OCI-LY1 (cell line): ENCODE measurements at regions not wholly inside any gene's neighbourhood (a gene's known extent, or its start where the extent isn't known, plus 50 kb on each side); places are given as distances from the start of the nearest gene placed in this dataset.

Source experiments
- H2AFZ ChIP-seq: fragments of 200-600 bp; sonication (generic), shearing (Covaris generic); 2 replicates; pipeline ENCODE4 v1.6.0; 2014; ENCODE audit warnings: antibody characterized with exemption, mild to moderate bottlenecking, low read length
- H3F3A ChIP-seq: fragments of 200-600 bp; sonication (generic), shearing (Covaris generic); 2 replicates; pipeline ENCODE4 v1.6.0; 2014; ENCODE audit warnings: mild to moderate bottlenecking, antibody characterized with exemption, low read length, moderate library complexity; ENCODE audit not compliant: insufficient read depth
- H3K27ac ChIP-seq: fragments of 200-600 bp; sonication (generic); 2 replicates; pipeline ENCODE4 v1.5.1; 2014; ENCODE audit warnings: low read length, mixed run types, mild to moderate bottlenecking, low read depth; ENCODE audit not compliant: poor library complexity, severe bottlenecking
- H3K27me3 ChIP-seq: fragments of 200-600 bp; sonication (generic); 2 replicates; pipeline ENCODE4 v1.6.0; 2014; ENCODE audit warnings: antibody characterized with exemption, mild to moderate bottlenecking, low read length, moderate library complexity; ENCODE audit not compliant: insufficient read depth
- H3K36me3 ChIP-seq: fragments of 200-600 bp; sonication (generic); 2 replicates; pipeline ENCODE4 v1.6.1; 2014; ENCODE audit warnings: mild to moderate bottlenecking, antibody characterized with exemption, low read length, moderate library complexity, mixed read lengths; ENCODE audit not compliant: insufficient read depth
- H3K4me1 ChIP-seq: fragments of 200-600 bp; sonication (generic); 2 replicates; pipeline ENCODE4 v1.5.1; 2014; ENCODE audit warnings: mild to moderate bottlenecking, low read length, moderate library complexity; ENCODE audit not compliant: insufficient read depth, severe bottlenecking
- H3K4me2 ChIP-seq: fragments of 200-600 bp; sonication (generic), shearing (Covaris generic); 2 replicates; pipeline ENCODE4 v1.6.1; 2014; ENCODE audit warnings: low read length
- H3K4me3 ChIP-seq: fragments of 200-600 bp; sonication (generic); 2 replicates; pipeline ENCODE4 v1.5.1; 2014; ENCODE audit warnings: low read length, low read depth, mild to moderate bottlenecking, mixed read lengths; ENCODE audit not compliant: poor library complexity, severe bottlenecking
- H3K79me2 ChIP-seq: fragments of 200-600 bp; shearing (Covaris generic); 2 replicates; pipeline ENCODE4 v1.6.1; 2016; ENCODE audit warnings: mixed run types, low read length, mixed read lengths; ENCODE audit not compliant: insufficient read depth
- H3K9ac ChIP-seq: fragments of 200-600 bp; sonication (generic), shearing (Covaris generic); 2 replicates; pipeline ENCODE4 v1.6.1; 2014; ENCODE audit warnings: mild to moderate bottlenecking, low read length, mixed read lengths
- H3K9me2 ChIP-seq: fragments of 200-600 bp; sonication (generic), shearing (Covaris generic); 2 replicates; pipeline ENCODE4 v1.6.1; 2014; ENCODE audit warnings: low read depth, mild to moderate bottlenecking, low read length, mixed read lengths
- H3K9me3 ChIP-seq: fragments of 200-600 bp; shearing (Covaris generic); 2 replicates; pipeline ENCODE4 v1.6.1; 2014; ENCODE audit warnings: low read length, mixed read lengths
- H4K20me1 ChIP-seq: fragments of 200-600 bp; sonication (generic), shearing (Covaris generic); 2 replicates; pipeline ENCODE4 v1.6.0; 2016; ENCODE audit warnings: mild to moderate bottlenecking, low read length; ENCODE audit not compliant: insufficient read depth
- CTCF ChIP-seq: fragments of 200-600 bp; sonication (generic), shearing (Covaris generic); IDR thresholded peaks from 2 replicates; pipeline ENCODE4 v1.5.1; 2017; ENCODE audit warnings: mild to moderate bottlenecking, antibody characterized with exemption, low read length, moderate library complexity, mixed read lengths
- EZH2 ChIP-seq: fragments of 200-600 bp; sonication (generic), shearing (Covaris generic); IDR thresholded peaks from 2 replicates; pipeline ENCODE4 v1.8.0; 2017; ENCODE audit warnings: borderline replicate concordance, mixed run types, mild to moderate bottlenecking, antibody characterized with exemption, low read length, moderate library complexity, mixed read lengths

GRCh38 chr7:45252248-45252647 lies 94.7 kb downstream of the RAMP3 start:
- H3K36me3 ChIP-seq: no peaks in the 10 kb centered on the region
- no peaks in the 10 kb centered on the region; the same call in 1 of the 2 replicates for H3K27me3 ChIP-seq
- no peaks in the 10 kb centered on the region for H4K20me1 ChIP-seq
- H3K27ac ChIP-seq: no peak overlapping the region
- no peak for TF ChIP-seq CTCF
- no peak for TF ChIP-seq EZH2
- H2AFZ ChIP-seq: no peak overlapping the region
- H3K9ac ChIP-seq: no peak overlapping the region
- H3K79me2 ChIP-seq: no peaks in the 10 kb centered on the region
- peaks cover 5% of the 10 kb centered on the region; the same call in 1 of the 2 replicates for H3K9me2 ChIP-seq
- H3K4me2 ChIP-seq: no peak overlapping the region
- no peaks in the 10 kb centered on the region for H3F3A ChIP-seq
- H3K4me3 ChIP-seq: no peak overlapping the region
- no peaks in the 10 kb centered on the region for H3K9me3 ChIP-seq
- H3K4me1 ChIP-seq: no peaks in the 10 kb centered on the region

- H3K9me2 ChIP-seq: peaks cover 5% of the 10 kb centered on the region; the same call in 1 of the 2 replicates
- H3K4me1 ChIP-seq: no peaks in the 10 kb centered on the region
- H3K9me3 ChIP-seq: no peaks in the 10 kb centered on the region
- no peaks in the 10 kb centered on the region; the same call in 1 of the 2 replicates for H3K27me3 ChIP-seq
- H4K20me1 ChIP-seq: no peaks in the 10 kb centered on the region
- H3F3A ChIP-seq: no peaks in the 10 kb centered on the region
- TF ChIP-seq CTCF (no peak), EZH2 (no peak)
- no peak overlapping the region for H2AFZ ChIP-seq
- H3K4me3 ChIP-seq: no peak overlapping the region
- H3K36me3 ChIP-seq: no peaks in the 10 kb centered on the region
- no peak overlapping the region for H3K27ac ChIP-seq
- H3K4me2 ChIP-seq: no peak overlapping the region
- no peaks in the 10 kb centered on the region for H3K79me2 ChIP-seq
- no peak overlapping the region for H3K9ac ChIP-seq
Measured at GRCh38 chr7:45252857-45253256, 95.3 kb downstream of the RAMP3 start.

- H3K9ac ChIP-seq: no peak overlapping the region
- H3K79me2 ChIP-seq: no peaks in the 10 kb centered on the region
- no peak overlapping the region for H2AFZ ChIP-seq
- H3K4me3 ChIP-seq: no peak overlapping the region
- H3K9me3 ChIP-seq: no peaks in the 10 kb centered on the region
- H3K27ac ChIP-seq: no peak overlapping the region
- no peaks in the 10 kb centered on the region for H3F3A ChIP-seq
- H3K27me3 ChIP-seq: no peaks in the 10 kb centered on the region; the same call in 1 of the 2 replicates
- TF ChIP-seq EZH2 (no peak), CTCF (no peak)
- H4K20me1 ChIP-seq: no peaks in the 10 kb centered on the region
- no peak overlapping the region for H3K4me2 ChIP-seq
- H3K9me2 ChIP-seq: peaks cover 5% of the 10 kb centered on the region; the same call in 1 of the 2 replicates
- no peaks in the 10 kb centered on the region for H3K4me1 ChIP-seq
- H3K36me3 ChIP-seq: no peaks in the 10 kb centered on the region
Measured at GRCh38 chr7:45253368-45253767, 95.8 kb downstream of the RAMP3 start.
